ENCODE measurements at regions not wholly inside any gene's neighbourhood (a gene's known extent, or its start where the extent isn't known, plus 50 kb on each side); places are given as distances from the start of the nearest gene placed in this dataset.
A peak's percentile ranks its signal among the peaks of the same experiment; 100 is the strongest.

- TF ChIP-seq POLR2AphosphoS5 (IDR thresholded peaks at IDR 0.05; ENCODE audit: low read depth, low read length) (no peak), PAX5 (IDR thresholded peaks at IDR 0.05; ENCODE audit: insufficient read depth, low read length, severe bottlenecking) (no peak), TAF1 (IDR thresholded peaks at IDR 0.05; ENCODE audit: low read depth, low read length) (no peak), SPI1 (IDR thresholded peaks at IDR 0.05; ENCODE audit: low read depth, low read length) (no peak), POLR2A (IDR thresholded peaks at IDR 0.05; ENCODE audit: low read depth, low read length) (no peak), POU2F2 (IDR thresholded peaks at IDR 0.05; ENCODE audit: low read depth, low read length) (no peak)
- FAIRE-seq (no peak), DNase-seq (ENCODE audit: insufficient read length, low spot score) (no peak)
These were observed 342.4 kb downstream of the SEC14L1 start for GRCh38 chr17:77483128-77483598.

- DNase-seq (ENCODE audit: insufficient read length, low spot score) (no peak), FAIRE-seq (no peak)
- TF ChIP-seq POLR2AphosphoS5 (IDR thresholded peaks at IDR 0.05; ENCODE audit: low read depth, low read length), result no peak
- TF ChIP-seq SPI1 (IDR thresholded peaks at IDR 0.05; ENCODE audit: low read depth, low read length), result no peak
- TF ChIP-seq PAX5 (IDR thresholded peaks at IDR 0.05; ENCODE audit: insufficient read depth, low read length, severe bottlenecking), result no peak
- no peak for TF ChIP-seq POU2F2 (IDR thresholded peaks at IDR 0.05; ENCODE audit: low read depth, low read length)
- TF ChIP-seq POLR2A (IDR thresholded peaks at IDR 0.05; ENCODE audit: low read depth, low read length), result no peak
- no peak for TF ChIP-seq TAF1 (IDR thresholded peaks at IDR 0.05; ENCODE audit: low read depth, low read length)
These were observed 343.3 kb downstream of the SEC14L1 start for GRCh38 chr17:77484111-77484510.

DNA sequence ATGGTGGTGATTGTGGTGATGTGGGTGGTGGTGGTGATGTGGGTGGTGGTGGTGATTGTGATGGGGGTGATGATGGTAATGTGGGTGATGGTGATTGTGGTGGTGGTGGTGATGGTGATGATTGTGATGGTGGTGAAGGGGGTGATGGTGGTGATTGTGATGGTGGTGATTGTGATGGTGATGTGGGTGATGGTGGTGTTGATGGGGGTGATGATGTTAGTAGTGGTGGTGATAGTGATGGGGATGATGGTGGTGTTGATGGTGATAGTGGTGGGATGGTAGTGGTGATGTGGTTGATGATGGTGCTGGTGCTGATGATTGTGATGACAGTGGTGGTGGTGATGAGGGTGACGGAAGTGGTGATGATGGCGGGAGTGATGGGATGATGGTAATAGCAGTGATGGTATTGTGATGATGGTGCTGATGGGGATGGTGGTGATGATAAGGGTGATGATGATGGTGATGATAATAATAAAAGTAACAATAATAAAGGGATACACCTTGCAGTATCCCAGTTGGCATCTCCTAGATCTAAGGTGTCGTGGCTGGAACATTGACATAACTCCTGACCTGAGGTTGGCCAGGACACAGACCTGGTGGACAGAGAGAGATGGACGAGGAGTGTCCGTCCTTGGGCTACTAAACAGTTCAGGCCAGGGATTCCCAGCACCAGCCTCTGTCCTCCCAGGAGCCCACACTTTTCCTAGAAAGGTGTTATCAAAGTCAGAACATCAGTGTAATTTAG lies 344.5 kb downstream of the SEC14L1 start:
- TF ChIP-seq SPI1 (IDR thresholded peaks at IDR 0.05; ENCODE audit: low read depth, low read length), result no peak
- no peak for TF ChIP-seq POU2F2 (IDR thresholded peaks at IDR 0.05; ENCODE audit: low read depth, low read length)
- no peak for TF ChIP-seq PAX5 (IDR thresholded peaks at IDR 0.05; ENCODE audit: insufficient read depth, low read length, severe bottlenecking)
- no peak for TF ChIP-seq TAF1 (IDR thresholded peaks at IDR 0.05; ENCODE audit: low read depth, low read length)
- no peak for TF ChIP-seq POLR2AphosphoS5 (IDR thresholded peaks at IDR 0.05; ENCODE audit: low read depth, low read length)
- no peak for TF ChIP-seq POLR2A (IDR thresholded peaks at IDR 0.05; ENCODE audit: low read depth, low read length)
- DNase-seq (ENCODE audit: insufficient read length, low spot score) (no peak), FAIRE-seq (peak; percentile 82)

GRCh38 chr17:77487211-77487629 lies 346.5 kb downstream of the SEC14L1 start:
- FAIRE-seq, result no peak
- TF ChIP-seq TAF1 (IDR thresholded peaks at IDR 0.05; ENCODE audit: low read depth, low read length) (no peak), POLR2A (IDR thresholded peaks at IDR 0.05; ENCODE audit: low read depth, low read length) (no peak), POU2F2 (IDR thresholded peaks at IDR 0.05; ENCODE audit: low read depth, low read length) (no peak), SPI1 (IDR thresholded peaks at IDR 0.05; ENCODE audit: low read depth, low read length) (no peak), POLR2AphosphoS5 (IDR thresholded peaks at IDR 0.05; ENCODE audit: low read depth, low read length) (no peak), PAX5 (IDR thresholded peaks at IDR 0.05; ENCODE audit: insufficient read depth, low read length, severe bottlenecking) (no peak)
- DNase-seq (ENCODE audit: insufficient read length, low spot score), result no peak

- TF ChIP-seq POLR2A (IDR thresholded peaks at IDR 0.05; ENCODE audit: low read depth, low read length) (no peak), PAX5 (IDR thresholded peaks at IDR 0.05; ENCODE audit: insufficient read depth, low read length, severe bottlenecking) (no peak), TAF1 (IDR thresholded peaks at IDR 0.05; ENCODE audit: low read depth, low read length) (no peak), POU2F2 (IDR thresholded peaks at IDR 0.05; ENCODE audit: low read depth, low read length) (no peak), POLR2AphosphoS5 (IDR thresholded peaks at IDR 0.05; ENCODE audit: low read depth, low read length) (no peak), SPI1 (IDR thresholded peaks at IDR 0.05; ENCODE audit: low read depth, low read length) (no peak)
- DNase-seq (ENCODE audit: insufficient read length, low spot score), result no peak
- FAIRE-seq, result no peak
These were observed 347.1 kb downstream of the SEC14L1 start for GRCh38 chr17:77487677-77488530.

GRCh38 chr17:77488531-77489238 lies 347.9 kb downstream of the SEC14L1 start:
- TF ChIP-seq PAX5 (IDR thresholded peaks at IDR 0.05; ENCODE audit: insufficient read depth, low read length, severe bottlenecking) (no peak), TAF1 (IDR thresholded peaks at IDR 0.05; ENCODE audit: low read depth, low read length) (no peak), SPI1 (IDR thresholded peaks at IDR 0.05; ENCODE audit: low read depth, low read length) (no peak), POU2F2 (IDR thresholded peaks at IDR 0.05; ENCODE audit: low read depth, low read length) (no peak), POLR2A (IDR thresholded peaks at IDR 0.05; ENCODE audit: low read depth, low read length) (no peak), POLR2AphosphoS5 (IDR thresholded peaks at IDR 0.05; ENCODE audit: low read depth, low read length) (no peak)

DNA sequence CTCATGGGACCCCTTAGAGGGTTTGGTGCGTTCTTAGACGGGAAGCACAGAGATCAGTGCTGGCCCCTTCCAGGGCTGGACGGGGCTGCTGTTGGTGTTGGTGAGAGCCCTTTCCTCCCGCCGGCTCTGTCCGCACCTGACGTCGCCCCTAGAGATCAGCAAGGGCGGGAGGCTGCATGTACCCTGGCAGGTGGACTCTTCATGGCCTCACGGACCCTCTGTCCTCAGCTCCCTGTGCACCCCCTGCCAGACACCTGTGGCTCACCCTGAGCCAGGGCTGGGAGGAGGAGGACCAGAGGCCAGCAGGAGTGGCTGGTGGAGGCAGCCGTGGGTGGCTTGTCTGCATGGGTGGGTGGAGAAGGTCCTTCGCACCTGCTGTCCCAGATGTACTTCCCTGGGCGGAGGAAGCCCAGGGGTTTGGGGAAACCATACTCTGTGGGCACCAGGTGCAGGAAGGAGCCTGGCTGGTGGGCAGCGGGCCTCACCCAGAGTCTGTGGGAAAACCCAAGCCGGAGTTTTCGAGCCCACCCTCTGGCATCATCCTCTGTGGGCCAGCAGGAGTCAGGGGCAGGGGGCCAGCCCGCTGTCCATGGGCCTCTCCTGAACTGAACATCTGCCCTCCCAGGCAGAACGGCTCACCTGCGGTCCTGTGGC lies 348.6 kb downstream of the SEC14L1 start:
- no peak for TF ChIP-seq POLR2AphosphoS5 (IDR thresholded peaks at IDR 0.05; ENCODE audit: low read depth, low read length)
- no peak for TF ChIP-seq POLR2A (IDR thresholded peaks at IDR 0.05; ENCODE audit: low read depth, low read length)
- no peak for TF ChIP-seq POU2F2 (IDR thresholded peaks at IDR 0.05; ENCODE audit: low read depth, low read length)
- no peak for TF ChIP-seq SPI1 (IDR thresholded peaks at IDR 0.05; ENCODE audit: low read depth, low read length)
- no peak for TF ChIP-seq PAX5 (IDR thresholded peaks at IDR 0.05; ENCODE audit: insufficient read depth, low read length, severe bottlenecking)
- no peak for TF ChIP-seq TAF1 (IDR thresholded peaks at IDR 0.05; ENCODE audit: low read depth, low read length)
- FAIRE-seq (no peak), DNase-seq (ENCODE audit: insufficient read length, low spot score) (no peak)

More at GRCh38 chr17:77488531-77489238, 347.9 kb downstream of the SEC14L1 start:
- DNase-seq (ENCODE audit: insufficient read length, low spot score), result no peak
- FAIRE-seq, result no peak

- TF ChIP-seq SPI1 (IDR thresholded peaks at IDR 0.05; ENCODE audit: low read depth, low read length) (no peak), POLR2A (IDR thresholded peaks at IDR 0.05; ENCODE audit: low read depth, low read length) (no peak), TAF1 (IDR thresholded peaks at IDR 0.05; ENCODE audit: low read depth, low read length) (no peak), POLR2AphosphoS5 (IDR thresholded peaks at IDR 0.05; ENCODE audit: low read depth, low read length) (no peak), POU2F2 (IDR thresholded peaks at IDR 0.05; ENCODE audit: low read depth, low read length) (no peak), PAX5 (IDR thresholded peaks at IDR 0.05; ENCODE audit: insufficient read depth, low read length, severe bottlenecking) (no peak)
- FAIRE-seq (no peak), DNase-seq (ENCODE audit: insufficient read length, low spot score) (no peak)
These were observed 349.1 kb downstream of the SEC14L1 start for GRCh38 chr17:77489893-77490255.
